ENCODE measurements at regions not wholly inside any gene's neighbourhood (a gene's known extent, or its start where the extent isn't known, plus 50 kb on each side); places are given as distances from the start of the nearest gene placed in this dataset.

GRCh38 chr16:73521499-73521898, 473.6 kb upstream of the ZFHX3 start:
- no peak for TF ChIP-seq POLR2A (IDR thresholded peaks at IDR 0.05)
- no peak for TF ChIP-seq CTCF (IDR thresholded peaks at IDR 0.05 in 8 of 11, conservative IDR thresholded peaks at IDR 0.05 in 3 of 11)
- no peak for TF ChIP-seq POLR2AphosphoS5 (IDR thresholded peaks at IDR 0.05)
- intact Hi-C loops (cut with DNase I; ENCODE audit: low total_unique reads) = no loop called here
- WGBS, 5 donors = 91 to 98% (median 95%) methylated on average over 4 of the region's 4 CpGs
- H3K27me3 ChIP-seq (replicated peaks in 1 of 7) = no peaks in the 10 kb centered on the region
- no peak overlapping the region for H3K4me3 ChIP-seq
- no peaks in the 10 kb centered on the region for H3K9me3 ChIP-seq
- no peaks in the 10 kb centered on the region for H3K36me3 ChIP-seq
- H3K27ac ChIP-seq = no peak overlapping the region
- no peaks in the 10 kb centered on the region for H3K4me1 ChIP-seq
- no peak for DNase-seq

GRCh38 chr16:73515616-73516015, 467.7 kb upstream of the ZFHX3 start:
- TF ChIP-seq CTCF (IDR thresholded peaks at IDR 0.05 in 8 of 11, conservative IDR thresholded peaks at IDR 0.05 in 3 of 11) (no peak), POLR2A (IDR thresholded peaks at IDR 0.05) (no peak), POLR2AphosphoS5 (IDR thresholded peaks at IDR 0.05) (no peak)
- Histone ChIP-seq H3K9me3 (no peaks in the 10 kb centered on the region), H3K4me3 (no peak overlapping the region), H3K27ac (no peak overlapping the region), H3K27me3 (replicated peaks in 1 of 7) (no peaks in the 10 kb centered on the region), H3K36me3 (no peaks in the 10 kb centered on the region), H3K4me1 (no peaks in the 10 kb centered on the region)
- no peak for DNase-seq
- intact Hi-C loops (cut with DNase I; ENCODE audit: low total_unique reads) = no loop called here
- 82 to 93% (median 85%) methylated on average over 4 of the region's 4 CpGs for WGBS, 5 donors

GRCh38 chr16:73510852-73511251, 462.9 kb upstream of the ZFHX3 start:
- Histone ChIP-seq H3K4me3 (no peak overlapping the region), H3K27ac (no peak overlapping the region), H3K36me3 (no peaks in the 10 kb centered on the region), H3K27me3 (replicated peaks in 1 of 7) (no peaks in the 10 kb centered on the region), H3K4me1 (no peaks in the 10 kb centered on the region), H3K9me3 (no peaks in the 10 kb centered on the region)
- TF ChIP-seq CTCF (IDR thresholded peaks at IDR 0.05 in 8 of 11, conservative IDR thresholded peaks at IDR 0.05 in 3 of 11) (no peak), POLR2AphosphoS5 (IDR thresholded peaks at IDR 0.05) (no peak), POLR2A (IDR thresholded peaks at IDR 0.05) (no peak)
- no peak for DNase-seq
- WGBS, 5 donors = 55 to 88% (median 69%) methylated on average over 3 of the region's 3 CpGs
- intact Hi-C loops (cut with DNase I; ENCODE audit: low total_unique reads) = no loop called here

- Histone ChIP-seq H3K4me3 (no peak overlapping the region), H3K27me3 (replicated peaks in 1 of 7) (no peaks in the 10 kb centered on the region), H3K4me1 (no peaks in the 10 kb centered on the region), H3K36me3 (no peaks in the 10 kb centered on the region), H3K9me3 (no peaks in the 10 kb centered on the region), H3K27ac (no peak overlapping the region)
- 85 to 90% (median 87%) methylated on average over 13 of the region's 13 CpGs for WGBS, 5 donors
- intact Hi-C loops (cut with DNase I; ENCODE audit: low total_unique reads) = no loop called here
- TF ChIP-seq CTCF (IDR thresholded peaks at IDR 0.05 in 8 of 11, conservative IDR thresholded peaks at IDR 0.05 in 3 of 11) = no peak
- no peak for TF ChIP-seq POLR2AphosphoS5 (IDR thresholded peaks at IDR 0.05)
- no peak for TF ChIP-seq POLR2A (IDR thresholded peaks at IDR 0.05)
- no peak for DNase-seq
Measured at GRCh38 chr16:73506568-73507056, 458.7 kb upstream of the ZFHX3 start.

Measured in spleen (tissue), 11 donors.